Stimulated activated CD4-positive, alpha-beta T cell treated with anti-CD3 and anti-CD28 coated beads, Interleukin-2, amount 100 ng/mL, for 24 hours (primary cell): ENCODE measurements at regions not wholly inside any gene's neighbourhood (a gene's known extent, or its start where the extent isn't known, plus 50 kb on each side); places are given as distances from the start of the nearest gene placed in this dataset.

Experiments
- DNase-seq, 2 donors: peaks; one replicate each; pipeline ENCODE4 v3.0.0-alpha.2; 2020

DNA sequence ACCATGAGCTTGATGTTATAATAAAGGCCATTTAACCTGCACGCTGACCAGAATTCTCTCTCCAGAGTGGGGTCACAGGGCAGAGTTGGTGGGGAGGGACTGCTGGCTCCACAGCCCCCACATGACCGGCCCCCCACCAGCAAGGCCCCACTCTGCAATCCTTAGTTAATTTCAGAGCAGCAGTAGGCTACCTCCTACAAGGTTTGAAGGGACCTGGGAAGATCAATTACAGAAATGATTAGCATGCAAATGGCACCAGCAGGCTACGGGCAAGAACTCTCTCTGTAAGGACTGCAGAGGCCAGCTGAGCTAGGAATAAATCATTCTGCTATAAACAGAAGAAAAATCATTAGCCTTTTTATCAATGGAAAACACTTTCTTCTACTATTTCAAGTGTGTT is 135.3 kb downstream of the C1D start:
- DNase-seq: no peak

- DNase-seq: no peak
These were observed 132.6 kb downstream of the C1D start for GRCh38 chr2:67930156-67930555.

- no peak for DNase-seq
These were observed 125.8 kb downstream of the C1D start for GRCh38 chr2:67936969-67937368.

- DNase-seq: no peak
These were observed 124.8 kb downstream of the C1D start for GRCh38 chr2:67938053-67938452.

DNA sequence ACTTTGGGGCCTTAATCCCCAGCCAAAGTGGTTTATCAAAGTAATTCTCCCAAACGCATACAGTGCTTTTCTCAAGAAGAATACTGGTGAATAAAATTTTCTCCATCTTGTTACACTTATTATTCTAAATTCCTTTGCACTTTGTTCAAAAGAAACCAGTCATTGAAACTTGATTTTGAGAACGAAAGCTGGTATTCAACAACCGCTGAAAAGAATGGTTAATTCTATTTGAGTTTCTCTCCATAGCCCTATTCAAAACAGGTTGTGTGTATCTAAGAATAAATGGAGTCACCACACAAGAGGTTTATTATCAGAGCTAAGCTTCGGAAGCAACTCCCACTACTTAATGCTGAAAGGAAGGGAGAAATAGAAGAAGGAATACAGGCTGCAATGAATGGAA is 117.7 kb downstream of the C1D start:
- DNase-seq: no peak

- DNase-seq: no peak
These were observed 116.9 kb downstream of the C1D start for GRCh38 chr2:67945940-67946339.

GRCh38 chr2:67948057-67948456 is 114.7 kb downstream of the C1D start:
- no peak for DNase-seq

DNA sequence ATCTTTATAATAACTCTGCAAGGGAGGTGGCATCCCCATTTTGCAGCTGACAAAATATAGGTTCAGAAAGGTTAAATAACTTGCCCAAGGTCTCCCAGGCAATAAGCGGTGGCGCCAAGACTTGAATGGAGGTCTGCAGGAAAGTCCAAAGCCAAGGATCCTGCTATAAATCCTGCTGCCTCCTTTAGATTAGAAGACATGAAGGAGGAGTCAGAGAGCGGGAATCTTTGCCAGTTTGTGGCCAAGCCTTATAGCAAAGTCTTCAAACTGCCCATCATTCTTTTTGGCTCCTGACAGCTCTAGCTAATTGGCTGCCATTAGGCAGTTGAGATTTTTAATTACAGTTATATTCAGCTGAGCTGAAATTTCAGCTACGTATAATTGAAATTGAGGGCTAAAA is 114.3 kb downstream of the C1D start:
- no peak for DNase-seq

DNA sequence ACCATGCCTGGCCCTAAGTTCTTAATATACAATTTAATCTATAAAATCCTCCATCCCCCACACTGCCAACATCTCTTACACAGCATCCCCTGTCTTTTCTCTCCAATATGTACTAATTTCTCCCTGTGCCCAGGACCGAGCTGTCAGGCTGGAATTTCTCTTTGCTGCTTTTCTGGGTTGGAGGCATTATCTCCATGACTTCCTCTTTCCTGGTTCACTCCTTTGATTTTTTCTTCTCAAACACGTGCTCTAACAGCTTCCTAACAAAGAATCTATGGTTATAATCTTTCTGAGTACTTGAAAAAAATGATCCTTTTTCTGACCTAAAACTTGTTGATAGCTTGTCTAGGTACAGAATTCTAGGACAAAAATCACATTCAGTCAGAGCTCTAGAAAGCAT is 112.8 kb downstream of the C1D start:
- DNase-seq: no peak

DNA sequence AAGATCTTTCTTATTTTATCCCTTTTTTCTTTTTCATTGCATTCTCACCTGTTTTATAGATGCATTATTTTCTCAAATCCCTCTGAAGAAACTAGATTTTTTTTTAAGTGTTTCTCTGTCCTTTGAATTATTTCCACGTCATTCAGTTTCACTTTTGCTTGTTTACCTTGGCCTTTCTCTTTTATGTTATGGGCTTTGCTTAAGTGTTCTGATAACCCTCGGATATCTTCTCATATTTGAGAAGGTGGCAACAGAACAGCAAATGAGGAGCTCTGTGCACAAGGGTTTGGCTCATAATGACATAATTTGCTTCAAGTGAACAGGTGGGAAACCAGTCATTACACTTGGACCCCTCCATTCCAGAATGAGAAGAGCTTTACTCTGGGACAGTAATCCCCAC is 111.9 kb downstream of the C1D start:
- no peak for DNase-seq

DNA sequence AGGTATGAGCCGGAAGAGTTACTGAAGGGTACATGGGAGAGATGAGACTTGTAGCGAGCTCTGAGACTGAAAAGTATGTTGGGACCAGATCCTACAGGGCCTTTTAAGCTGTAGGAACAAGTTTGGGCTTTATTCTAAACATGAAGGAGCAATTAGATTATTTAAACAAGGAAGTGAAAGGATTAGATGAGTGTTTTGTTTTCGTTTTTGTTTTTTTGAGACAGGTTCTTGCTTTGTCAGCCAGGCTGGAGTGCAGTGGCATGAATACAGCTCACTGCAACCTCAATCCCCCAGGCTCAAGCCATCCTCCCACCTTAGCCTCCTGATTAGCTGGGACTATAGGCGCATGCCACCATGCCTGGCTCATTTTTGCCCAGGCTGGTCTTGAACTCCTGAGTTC is 110.7 kb downstream of the C1D start:
- no peak for DNase-seq

DNA sequence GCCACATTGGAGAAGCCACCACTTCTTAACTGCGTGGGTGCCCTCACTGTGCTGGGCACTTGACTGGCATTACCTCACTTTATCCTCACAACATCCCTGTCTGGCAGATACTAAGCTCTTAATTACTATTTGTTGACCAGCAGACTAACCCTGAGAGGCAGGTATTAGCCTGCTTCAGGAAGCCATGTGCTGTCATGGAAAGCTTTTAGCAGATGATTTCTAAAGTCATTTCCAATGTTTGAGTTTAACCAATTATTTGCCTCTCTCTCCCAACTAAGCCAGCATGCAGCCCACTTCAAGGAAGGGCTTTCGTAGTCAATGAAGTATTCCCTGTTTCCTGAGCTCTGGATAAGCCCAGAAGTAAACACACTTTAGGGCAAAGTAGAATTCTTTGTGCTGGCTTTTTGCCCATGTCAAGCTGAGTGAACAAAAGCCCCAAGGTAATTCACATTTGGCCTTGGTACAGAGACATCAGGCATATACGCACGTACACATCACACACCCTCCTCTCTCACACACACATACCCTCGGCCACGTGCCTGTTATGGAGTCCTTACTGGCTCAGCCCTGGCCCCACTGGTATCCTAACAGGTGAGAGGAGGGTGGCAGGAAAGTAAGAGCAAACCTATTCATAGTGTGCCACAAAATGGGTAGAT is 108.6 kb downstream of the C1D start:
- no peak for DNase-seq

DNA sequence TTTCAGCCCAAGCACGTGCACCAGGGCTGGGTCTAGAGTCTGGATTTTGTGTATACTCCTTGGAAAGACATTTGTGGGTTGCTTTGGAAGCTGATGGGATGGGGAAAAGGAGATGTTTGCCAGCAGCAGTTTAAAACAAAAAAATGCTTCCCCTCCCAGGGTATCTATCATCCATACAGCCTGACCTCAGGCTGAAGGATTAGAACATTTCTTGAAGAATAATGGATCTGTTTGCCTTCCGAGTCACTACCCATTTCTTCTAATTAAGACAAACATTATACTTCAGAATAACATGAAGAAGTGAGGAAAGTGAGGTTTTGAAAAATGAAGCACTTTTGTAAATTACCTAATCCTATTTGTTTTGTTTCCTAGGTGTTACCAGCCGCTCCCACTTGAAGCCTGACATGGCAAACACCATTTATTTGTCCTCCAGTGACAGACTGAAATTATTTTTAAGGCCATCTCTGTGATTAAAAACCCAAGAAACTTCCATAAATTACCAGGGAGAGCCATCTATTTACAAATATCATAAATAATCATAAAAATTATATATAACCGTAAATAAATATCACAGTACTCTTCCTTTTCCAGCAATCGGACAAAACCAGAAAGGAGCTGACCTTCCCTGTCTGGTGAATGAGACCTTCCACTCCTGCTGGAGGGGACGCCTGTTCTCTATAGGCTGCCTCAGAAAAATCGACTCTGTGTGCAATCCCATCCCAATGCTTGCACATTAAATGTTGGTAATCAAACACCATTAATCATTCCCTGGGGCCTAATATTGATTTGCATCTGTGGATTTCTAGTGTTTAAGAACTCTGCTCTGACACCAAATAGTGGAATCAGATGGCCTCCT is 106.8 kb downstream of the C1D start:
- DNase-seq: no peak

GRCh38 chr2:67965246-67965645 is 97.6 kb downstream of the C1D start:
- no peak for DNase-seq

- no peak for DNase-seq
These were observed 92.7 kb downstream of the C1D start for GRCh38 chr2:67970071-67970470.

DNA sequence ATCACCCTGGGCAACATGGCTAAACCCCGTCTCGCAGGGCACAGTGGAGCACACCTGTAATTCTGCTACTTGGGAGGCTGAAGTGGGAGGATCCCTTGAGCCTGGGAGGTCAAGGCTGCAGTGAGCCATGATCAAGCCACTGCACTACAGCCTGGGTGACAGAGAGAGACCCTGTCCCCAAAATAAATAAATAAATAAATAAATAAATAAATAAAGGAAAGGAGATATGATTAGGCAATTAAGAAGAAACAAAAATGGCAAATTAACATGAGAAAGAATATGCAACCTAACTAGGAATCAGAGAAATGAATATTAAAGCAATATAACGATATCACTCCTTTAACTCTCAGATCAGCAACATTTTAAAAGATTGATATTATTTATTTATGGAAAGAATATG is 92.3 kb downstream of the C1D start:
- no peak for DNase-seq

DNA sequence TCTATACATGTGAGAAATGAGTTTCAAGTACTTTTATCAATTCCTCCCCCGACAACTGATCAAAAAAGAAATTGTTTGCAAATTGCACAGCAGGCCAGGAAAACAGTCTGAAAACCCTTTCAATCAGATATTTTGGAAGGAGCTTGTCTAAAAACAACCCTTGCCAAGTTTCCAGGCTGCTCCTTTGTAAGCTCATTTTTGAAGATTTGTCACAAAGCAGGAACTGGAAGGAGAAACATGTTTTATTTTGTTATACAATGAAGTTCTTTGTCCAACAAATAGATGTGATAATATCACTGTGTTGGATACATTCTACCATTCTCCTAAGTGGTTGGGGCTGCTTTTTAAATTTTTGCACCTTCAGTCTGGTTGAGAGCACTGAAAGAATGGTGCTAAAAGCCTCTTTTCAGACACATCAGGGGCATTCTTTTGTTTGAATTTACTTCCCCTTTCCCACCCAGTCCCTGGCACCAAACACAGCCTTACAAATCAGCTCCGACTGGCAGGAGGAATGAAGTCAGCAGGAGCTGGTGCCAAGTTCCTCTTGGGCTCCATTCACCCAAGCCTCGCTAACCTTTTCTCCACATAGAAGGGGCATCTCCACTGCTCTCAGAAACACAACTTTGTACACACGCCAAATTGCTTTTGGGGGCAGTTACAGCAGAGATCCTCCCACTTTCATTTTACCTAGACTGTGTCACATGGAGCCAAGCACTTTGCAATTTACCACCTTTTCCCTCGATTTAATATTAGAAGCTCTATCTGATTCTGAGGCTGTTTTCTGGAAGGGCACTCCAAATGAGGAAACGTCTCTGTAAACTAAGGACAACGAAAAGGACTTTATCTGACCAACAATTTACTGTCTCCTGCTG is 88.0 kb downstream of the C1D start:
- DNase-seq: no peak

DNA sequence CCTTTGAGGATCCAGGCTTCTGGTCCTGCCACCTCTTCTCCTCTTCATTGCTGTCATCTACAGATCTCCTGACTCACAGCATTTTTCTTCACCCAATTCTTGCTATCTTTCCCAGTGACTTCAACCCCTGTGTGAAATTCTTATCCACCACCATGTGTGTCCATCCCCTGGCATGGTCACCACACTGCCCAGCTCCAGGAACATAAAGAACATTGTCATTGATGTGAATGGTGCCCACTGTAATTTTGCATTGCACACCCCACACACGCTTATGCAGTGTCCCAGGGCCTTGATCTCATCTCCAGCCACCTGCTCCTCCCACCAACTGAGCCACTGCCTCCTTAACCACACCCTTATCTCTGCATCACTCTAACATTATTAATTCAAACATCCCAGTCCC is 85.3 kb downstream of the C1D start:
- no peak for DNase-seq

- DNase-seq: no peak
These were observed 79.8 kb downstream of the C1D start for GRCh38 chr2:67982956-67983355.

GRCh38 chr2:67984600-67984999 is 78.2 kb downstream of the C1D start:
- DNase-seq: no peak

- DNase-seq: no peak
These were observed 77.2 kb downstream of the C1D start for GRCh38 chr2:67985586-67985985.

GRCh38 chr2:67986258-67986657 is 76.5 kb downstream of the C1D start:
- no peak for DNase-seq
